ENCODE measurements at regions not wholly inside any gene's neighbourhood (a gene's known extent, or its start where the extent isn't known, plus 50 kb on each side); places are given as distances from the start of the nearest gene placed in this dataset.

DNA sequence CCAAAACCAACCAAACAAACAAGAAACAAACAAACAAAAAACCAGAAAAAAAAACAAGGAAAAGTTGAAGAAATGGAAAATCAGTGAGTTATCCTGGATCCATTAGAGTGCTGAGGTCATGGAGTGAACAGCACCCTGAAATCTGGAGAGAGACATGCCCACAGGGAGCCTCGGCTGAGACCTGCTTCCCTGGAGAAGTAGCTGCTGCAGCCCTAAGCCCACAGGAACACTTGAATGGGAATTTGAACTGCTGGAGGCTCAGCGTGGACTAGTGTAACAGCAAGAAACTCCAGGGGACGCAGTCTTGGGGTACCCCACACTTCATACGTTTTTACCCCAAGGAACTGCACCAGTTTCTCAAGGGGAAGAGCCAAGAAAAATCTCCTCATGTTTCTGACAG, 144.1 kb upstream of the UBE3A start:
- no peak for ATAC-seq (ENCODE audit: low read depth)
- intact Hi-C loops (cut with micrococcal nuclease): no loop called here
- Mint-ChIP-seq H3K27ac (no peak overlapping the region), H3K4me3 (no peak overlapping the region), H3K9me3 (ENCODE audit: insufficient read depth) (peaks cover 11% of the 10 kb centered on the region), H3K4me1 (no peaks in the 10 kb centered on the region), H3K27me3 (no peaks in the 10 kb centered on the region)
- no peaks in the 10 kb centered on the region for H3K4me1 ChIP-seq (ENCODE audit: control insufficient read depth in 2 of 2, insufficient read depth in 2 of 2, low read length in 2 of 2)
- no peak overlapping the region for H2AFZ ChIP-seq (ENCODE audit: insufficient read depth, low read depth, low read length, poor library complexity, severe bottlenecking)
- H3K27ac ChIP-seq (ENCODE audit: low read length in 2 of 2): no peak overlapping the region
- TF ChIP-seq, protein P1, sequence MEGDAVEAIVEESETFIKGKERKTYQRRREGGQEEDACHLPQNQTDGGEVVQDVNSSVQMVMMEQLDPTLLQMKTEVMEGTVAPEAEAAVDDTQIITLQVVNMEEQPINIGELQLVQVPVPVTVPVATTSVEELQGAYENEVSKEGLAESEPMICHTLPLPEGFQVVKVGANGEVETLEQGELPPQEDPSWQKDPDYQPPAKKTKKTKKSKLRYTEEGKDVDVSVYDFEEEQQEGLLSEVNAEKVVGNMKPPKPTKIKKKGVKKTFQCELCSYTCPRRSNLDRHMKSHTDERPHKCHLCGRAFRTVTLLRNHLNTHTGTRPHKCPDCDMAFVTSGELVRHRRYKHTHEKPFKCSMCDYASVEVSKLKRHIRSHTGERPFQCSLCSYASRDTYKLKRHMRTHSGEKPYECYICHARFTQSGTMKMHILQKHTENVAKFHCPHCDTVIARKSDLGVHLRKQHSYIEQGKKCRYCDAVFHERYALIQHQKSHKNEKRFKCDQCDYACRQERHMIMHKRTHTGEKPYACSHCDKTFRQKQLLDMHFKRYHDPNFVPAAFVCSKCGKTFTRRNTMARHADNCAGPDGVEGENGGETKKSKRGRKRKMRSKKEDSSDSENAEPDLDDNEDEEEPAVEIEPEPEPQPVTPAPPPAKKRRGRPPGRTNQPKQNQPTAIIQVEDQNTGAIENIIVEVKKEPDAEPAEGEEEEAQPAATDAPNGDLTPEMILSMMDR (IDR thresholded peaks at IDR 0.05): no peak
- TF ChIP-seq EZH2 (IDR thresholded peaks at IDR 0.05; ENCODE audit: borderline replicate concordance, insufficient read depth, low read depth, low read length, poor library complexity, severe bottlenecking): no peak
- ChIA-PET CTCF (no interaction called here), POLR2A (no interaction called here)
- H3K79me2 ChIP-seq (ENCODE audit: control insufficient read depth, insufficient read depth, low read length): no peaks in the 10 kb centered on the region
- H3K27me3 ChIP-seq (replicated peaks in 1 of 4; ENCODE audit: control extremely low read depth in 1 of 4, control insufficient read depth in 3 of 4, insufficient read depth in 4 of 4, low read length in 3 of 4): no peaks in the 10 kb centered on the region
- no peak for DNase-seq
- 95% methylated on average over 2 of the region's 4 CpGs for WGBS (ENCODE audit: insufficient coverage)
- no peak overlapping the region for H3K9ac ChIP-seq (ENCODE audit: low read length)
- H3K9me3 ChIP-seq (ENCODE audit: control extremely low read depth in 1 of 3, control insufficient read depth in 2 of 3, insufficient read depth in 1 of 3, low read length in 2 of 3): peaks cover 0 to 7% (median 3%) of the 10 kb centered on the region in 3 donors
- no peak overlapping the region for H3K4me2 ChIP-seq (replicated peaks; ENCODE audit: low read depth, low read length, poor library complexity, severe bottlenecking)
- H3K4me3 ChIP-seq (ENCODE audit: control extremely low read depth in 1 of 5, extremely low read depth in 1 of 5, insufficient read depth in 1 of 5, low read depth in 2 of 5, low read length in 4 of 5): no peak overlapping the region
- H3K36me3 ChIP-seq (replicated peaks in 1 of 2; ENCODE audit: control extremely low read depth in 1 of 2, control insufficient read depth in 1 of 2, extremely low read depth in 1 of 2, insufficient read depth in 2 of 2, low read length in 1 of 2): no peaks in the 10 kb centered on the region
- H4K20me1 ChIP-seq (ENCODE audit: control insufficient read depth, insufficient read depth, low read length, poor library complexity, severe bottlenecking): no peaks in the 10 kb centered on the region

DNA sequence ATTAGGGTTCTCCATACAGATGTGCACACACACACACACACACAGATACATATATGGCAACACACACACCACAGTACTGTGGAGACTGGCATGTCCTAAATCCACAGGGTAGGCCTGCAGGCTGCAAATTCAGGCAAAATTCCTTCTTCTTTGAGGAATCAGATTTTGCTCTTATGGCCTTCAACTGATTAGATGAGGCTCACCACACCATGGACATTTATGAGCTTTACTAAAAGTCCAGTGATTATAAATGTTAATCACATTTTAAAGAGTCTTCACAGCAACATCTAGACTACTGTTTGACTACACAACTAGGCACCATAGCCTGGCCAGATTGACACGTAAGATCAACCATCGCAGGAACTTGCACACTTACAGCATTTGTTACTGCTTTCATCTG, 140.3 kb upstream of the UBE3A start:
- H3K27ac ChIP-seq (ENCODE audit: low read length in 2 of 2): no peak overlapping the region
- WGBS (ENCODE audit: insufficient coverage): no CpG with 5 or more reads among the region's 2 CpGs
- H3K9ac ChIP-seq (ENCODE audit: low read length): no peak overlapping the region
- Mint-ChIP-seq H3K9me3 (ENCODE audit: insufficient read depth) (peaks cover 3% of the 10 kb centered on the region), H3K4me3 (no peak overlapping the region), H3K27ac (no peak overlapping the region), H3K4me1 (no peaks in the 10 kb centered on the region), H3K27me3 (no peaks in the 10 kb centered on the region)
- DNase-seq (no peak), ATAC-seq (ENCODE audit: low read depth) (no peak)
- intact Hi-C loops (cut with micrococcal nuclease): no loop called here
- ChIA-PET POLR2A (no interaction called here), CTCF (no interaction called here)
- no peaks in the 10 kb centered on the region for H3K36me3 ChIP-seq (replicated peaks in 1 of 2; ENCODE audit: control extremely low read depth in 1 of 2, control insufficient read depth in 1 of 2, extremely low read depth in 1 of 2, insufficient read depth in 2 of 2, low read length in 1 of 2)
- peaks cover 0 to 7% (median 3%) of the 10 kb centered on the region in 3 donors for H3K9me3 ChIP-seq (ENCODE audit: control extremely low read depth in 1 of 3, control insufficient read depth in 2 of 3, insufficient read depth in 1 of 3, low read length in 2 of 3)
- no peak overlapping the region for H3K4me3 ChIP-seq (ENCODE audit: control extremely low read depth in 1 of 5, extremely low read depth in 1 of 5, insufficient read depth in 1 of 5, low read depth in 2 of 5, low read length in 4 of 5)
- no peaks in the 10 kb centered on the region for H3K79me2 ChIP-seq (ENCODE audit: control insufficient read depth, insufficient read depth, low read length)
- H4K20me1 ChIP-seq (ENCODE audit: control insufficient read depth, insufficient read depth, low read length, poor library complexity, severe bottlenecking): no peaks in the 10 kb centered on the region
- H2AFZ ChIP-seq (ENCODE audit: insufficient read depth, low read depth, low read length, poor library complexity, severe bottlenecking): no peak overlapping the region
- no peaks in the 10 kb centered on the region for H3K4me1 ChIP-seq (ENCODE audit: control insufficient read depth in 2 of 2, insufficient read depth in 2 of 2, low read length in 2 of 2)
- TF ChIP-seq, protein P1 (IDR thresholded peaks at IDR 0.05): no peak
- no peak for TF ChIP-seq EZH2 (IDR thresholded peaks at IDR 0.05; ENCODE audit: borderline replicate concordance, insufficient read depth, low read depth, low read length, poor library complexity, severe bottlenecking)
- no peak overlapping the region for H3K4me2 ChIP-seq (replicated peaks; ENCODE audit: low read depth, low read length, poor library complexity, severe bottlenecking)
- no peaks in the 10 kb centered on the region for H3K27me3 ChIP-seq (replicated peaks in 1 of 4; ENCODE audit: control extremely low read depth in 1 of 4, control insufficient read depth in 3 of 4, insufficient read depth in 4 of 4, low read length in 3 of 4)
